Activated naive CD8-positive, alpha-beta T cell treated with anti-CD3 and anti-CD28 coated beads, Interleukin-2, amount 50 U/mL, for 24 hours (primary cell): ENCODE measurements at regions not wholly inside any gene's neighbourhood (a gene's known extent, or its start where the extent isn't known, plus 50 kb on each side); places are given as distances from the start of the nearest gene placed in this dataset.
A peak's percentile ranks its signal among the peaks of the same experiment; 100 is the strongest.

Source experiments
- ATAC-seq: fragments of 150-1000 bp; cut with Tn5 transposase; one replicate; pipeline ENCODE4 v1.10.0; 2021
- DNase-seq: peaks from one replicate; pipeline ENCODE4 v3.0.0; 2021
- H3K27ac Mint-ChIP-seq: one replicate; pipeline ENCODE4 v1.8.0; 2021; ENCODE audit warnings: mild to moderate bottlenecking, mixed read lengths
- H3K27me3 Mint-ChIP-seq: one replicate; pipeline ENCODE4 v1.8.0; 2021; ENCODE audit warnings: mixed read lengths
- H3K36me3 Mint-ChIP-seq: one replicate; pipeline ENCODE4 v1.8.0; 2021; ENCODE audit warnings: low read depth, mixed read lengths
- H3K4me1 Mint-ChIP-seq: one replicate; pipeline ENCODE4 v1.8.0; 2021; ENCODE audit warnings: mixed read lengths
- H3K4me3 Mint-ChIP-seq: one replicate; pipeline ENCODE4 v1.8.0; 2021; ENCODE audit warnings: mild to moderate bottlenecking, moderate library complexity, mixed read lengths
- H3K9me3 Mint-ChIP-seq: one replicate; pipeline ENCODE4 v1.8.0; 2021; ENCODE audit warnings: mixed read lengths

DNA sequence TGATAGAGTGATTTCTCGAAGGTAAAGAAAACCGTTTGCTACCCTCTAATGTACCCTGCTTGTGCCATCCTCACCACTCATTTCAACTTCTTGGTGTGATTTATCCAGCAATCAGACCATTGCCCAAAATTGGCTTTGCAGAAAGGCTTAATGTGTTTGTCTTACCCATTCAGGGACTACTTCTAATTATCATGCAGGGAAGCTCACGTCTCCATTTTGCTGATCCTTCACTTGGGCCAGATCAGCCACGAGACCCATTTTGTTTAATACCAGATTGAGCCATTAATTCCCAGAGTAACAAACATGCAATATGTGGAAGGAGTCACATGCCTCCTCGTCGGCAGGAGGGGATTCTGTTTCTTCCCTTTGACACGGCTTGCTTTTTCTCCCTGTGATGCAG lies 51.1 kb upstream of the CRY1 start:
- Mint-ChIP-seq H3K36me3 (no peaks in the 10 kb centered on the region), H3K27me3 (no peaks in the 10 kb centered on the region), H3K4me1 (no peaks in the 10 kb centered on the region), H3K9me3 (no peaks in the 10 kb centered on the region), H3K27ac (no peak overlapping the region), H3K4me3 (no peak overlapping the region)
- DNase-seq (no peak), ATAC-seq (no peak)

DNA sequence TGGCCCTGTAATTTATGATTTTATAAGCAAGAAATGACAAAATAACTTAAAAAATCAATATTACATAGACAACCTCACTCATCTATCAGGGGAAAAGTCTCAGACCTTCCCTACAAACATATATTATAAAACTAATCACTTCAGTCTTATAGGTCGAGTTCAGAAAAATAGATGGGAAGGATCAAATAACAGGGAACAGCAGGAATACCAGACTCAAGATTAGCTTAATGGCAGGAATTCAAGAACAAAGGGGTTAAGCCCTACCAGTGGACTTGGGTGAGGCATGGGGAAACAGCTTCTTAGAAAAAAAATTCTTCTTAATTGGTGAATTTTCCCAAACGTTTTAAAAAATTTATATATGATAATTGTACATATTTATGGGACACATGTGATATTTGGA lies 51.6 kb upstream of the CRY1 start:
- ATAC-seq, result no peak
- H3K4me3 Mint-ChIP-seq, result no peak overlapping the region
- DNase-seq, result no peak
- no peaks in the 10 kb centered on the region for H3K27me3 Mint-ChIP-seq
- no peaks in the 10 kb centered on the region for H3K4me1 Mint-ChIP-seq
- no peak overlapping the region for H3K27ac Mint-ChIP-seq
- no peaks in the 10 kb centered on the region for H3K9me3 Mint-ChIP-seq
- H3K36me3 Mint-ChIP-seq, result no peaks in the 10 kb centered on the region

DNA sequence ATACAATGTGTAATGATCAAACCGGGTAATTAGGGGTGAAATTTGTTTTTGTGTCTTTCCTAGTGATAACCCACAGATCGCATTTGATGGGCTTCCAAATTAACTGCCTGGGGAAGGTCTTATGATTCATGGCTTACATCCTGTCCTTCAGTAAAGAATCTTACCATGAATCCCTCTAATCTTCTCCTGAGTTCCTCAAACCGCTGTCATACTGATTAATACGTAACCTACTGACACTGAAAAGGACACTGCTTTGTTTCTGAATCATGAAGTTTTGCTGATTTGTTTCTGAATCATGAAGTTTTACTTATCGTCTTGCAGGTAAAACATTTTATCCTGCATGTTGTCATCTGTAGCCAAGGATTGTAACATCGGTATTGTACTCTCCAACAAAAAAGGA lies 52.0 kb upstream of the CRY1 start:
- no peaks in the 10 kb centered on the region for H3K4me1 Mint-ChIP-seq
- H3K36me3 Mint-ChIP-seq, result no peaks in the 10 kb centered on the region
- H3K27ac Mint-ChIP-seq, result no peak overlapping the region
- ATAC-seq, result no peak
- H3K27me3 Mint-ChIP-seq, result no peaks in the 10 kb centered on the region
- DNase-seq, result no peak
- no peak overlapping the region for H3K4me3 Mint-ChIP-seq
- no peaks in the 10 kb centered on the region for H3K9me3 Mint-ChIP-seq

DNA sequence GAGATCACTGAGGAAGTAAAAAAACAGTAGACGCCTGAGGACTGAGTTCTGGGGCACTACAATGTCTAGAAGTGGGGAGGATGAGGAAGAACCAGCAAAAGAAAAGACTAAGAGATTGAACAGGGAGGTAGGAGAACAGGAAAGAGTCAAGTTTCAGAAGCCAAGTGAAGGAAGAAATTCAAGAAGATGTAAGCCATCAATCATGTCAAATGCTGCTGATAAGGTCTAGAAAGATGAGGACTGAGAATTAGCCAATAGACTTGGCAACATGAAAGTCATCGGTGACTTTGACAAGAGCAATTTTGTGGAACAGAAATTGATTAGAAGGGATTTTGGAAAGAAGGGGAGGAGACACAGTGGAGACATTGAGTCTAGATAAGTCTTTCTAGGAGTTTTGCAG lies 54.8 kb upstream of the CRY1 start:
- ATAC-seq (no peak), DNase-seq (no peak)
- H3K27ac Mint-ChIP-seq, result no peak overlapping the region
- no peaks in the 10 kb centered on the region for H3K9me3 Mint-ChIP-seq
- no peaks in the 10 kb centered on the region for H3K36me3 Mint-ChIP-seq
- H3K4me3 Mint-ChIP-seq, result no peak overlapping the region
- no peaks in the 10 kb centered on the region for H3K27me3 Mint-ChIP-seq
- no peaks in the 10 kb centered on the region for H3K4me1 Mint-ChIP-seq

DNA sequence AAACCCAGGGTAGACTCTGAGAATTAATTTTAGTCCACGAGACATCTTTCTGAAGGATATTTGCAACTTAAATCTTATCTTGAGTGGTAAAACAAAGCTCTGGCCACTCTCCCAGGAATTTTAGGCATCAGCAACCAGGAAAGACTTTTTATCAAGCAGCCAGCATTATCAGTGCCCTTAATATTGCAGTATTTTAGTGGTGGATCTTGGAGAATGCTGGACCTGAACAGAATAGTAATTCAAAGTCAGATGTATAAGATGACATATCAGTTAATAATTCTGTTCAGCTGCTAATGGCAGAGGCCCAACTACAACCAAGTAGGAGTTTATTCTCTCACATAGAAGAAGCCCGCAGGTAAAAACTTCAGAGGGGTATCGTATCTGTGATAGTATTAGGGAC lies 59.0 kb upstream of the CRY1 start:
- ATAC-seq (no peak), DNase-seq (no peak)
- Mint-ChIP-seq H3K9me3 (no peaks in the 10 kb centered on the region), H3K36me3 (no peaks in the 10 kb centered on the region), H3K4me1 (no peaks in the 10 kb centered on the region), H3K27me3 (peaks cover 5% of the 10 kb centered on the region), H3K27ac (no peak overlapping the region), H3K4me3 (no peak overlapping the region)

DNA sequence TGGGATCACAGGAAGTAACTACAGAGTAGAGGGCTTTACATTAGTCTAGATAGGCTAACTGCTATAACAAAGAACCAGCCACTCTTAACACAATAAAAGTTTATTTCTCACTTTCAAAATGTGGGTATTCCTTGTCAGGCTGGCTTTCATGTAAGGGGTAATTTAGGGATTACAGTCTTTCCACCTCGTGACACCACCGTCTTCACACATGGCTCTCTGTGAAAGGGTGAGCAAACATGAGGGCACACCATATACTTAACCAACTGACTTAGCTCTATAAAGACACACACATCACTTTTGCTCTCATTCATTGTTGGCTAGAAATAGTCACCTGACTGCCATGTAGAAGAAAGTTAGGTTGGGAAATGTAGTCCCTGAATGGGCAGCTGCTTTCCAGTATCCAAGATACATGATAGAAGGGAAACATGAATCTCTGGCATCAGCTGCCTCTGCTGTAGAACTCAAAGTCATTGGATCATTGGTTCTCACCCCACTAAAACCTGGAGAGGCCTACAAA lies 66.1 kb upstream of the CRY1 start:
- DNase-seq (no peak), ATAC-seq (no peak)
- Mint-ChIP-seq H3K27me3 (peaks cover 27% of the 10 kb centered on the region), H3K27ac (no peak overlapping the region), H3K4me1 (no peaks in the 10 kb centered on the region), H3K36me3 (no peaks in the 10 kb centered on the region), H3K4me3 (no peak overlapping the region), H3K9me3 (no peaks in the 10 kb centered on the region)

DNA sequence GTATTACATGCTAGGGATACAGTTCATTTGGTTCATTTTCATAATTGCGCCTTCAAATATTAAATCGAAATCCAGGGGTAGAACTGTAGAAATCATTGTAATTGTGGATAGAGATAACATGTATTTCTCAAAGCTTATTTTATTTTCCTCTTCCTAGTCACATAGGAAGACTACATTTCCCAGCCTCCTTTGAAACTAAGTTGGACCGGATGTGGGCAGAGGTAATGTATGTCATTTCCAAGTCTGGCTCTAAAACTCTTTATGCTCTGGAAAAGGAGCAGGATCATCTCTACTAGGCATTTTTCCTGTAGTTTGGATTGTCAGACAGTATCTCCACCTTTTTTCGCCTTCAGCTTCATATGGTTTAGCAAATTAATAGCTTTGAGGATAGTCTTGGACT lies 70.1 kb upstream of the CRY1 start:
- peaks cover 2% of the 10 kb centered on the region for H3K4me1 Mint-ChIP-seq
- no peaks in the 10 kb centered on the region for H3K36me3 Mint-ChIP-seq
- H3K27ac Mint-ChIP-seq, result no peak overlapping the region
- H3K9me3 Mint-ChIP-seq, result no peaks in the 10 kb centered on the region
- H3K27me3 Mint-ChIP-seq, result peaks cover 17% of the 10 kb centered on the region
- ATAC-seq (no peak), DNase-seq (no peak)
- H3K4me3 Mint-ChIP-seq, result no peak overlapping the region

DNA sequence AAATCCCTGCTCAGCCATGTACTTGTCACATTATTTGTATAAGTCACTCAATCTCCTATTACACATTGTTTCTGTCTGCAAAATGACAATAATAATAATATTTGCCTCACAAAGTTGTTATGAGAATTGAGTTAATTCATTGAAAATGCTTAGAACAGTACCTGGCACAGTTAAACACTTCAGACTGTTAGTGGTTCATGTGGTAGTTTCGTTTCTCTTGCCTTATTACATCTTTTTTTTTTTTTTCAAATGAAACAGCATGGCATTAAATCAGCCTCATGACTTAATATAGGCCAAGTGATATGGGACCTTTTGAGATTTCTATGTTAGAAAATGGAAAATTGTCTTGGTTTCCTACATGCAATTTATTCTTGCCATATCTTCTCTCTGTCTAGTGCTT lies 71.0 kb upstream of the CRY1 start:
- DNase-seq (no peak), ATAC-seq (no peak)
- Mint-ChIP-seq H3K9me3 (no peaks in the 10 kb centered on the region), H3K4me1 (peaks cover 2% of the 10 kb centered on the region), H3K27ac (no peak overlapping the region), H3K4me3 (no peak overlapping the region), H3K36me3 (no peaks in the 10 kb centered on the region), H3K27me3 (peaks cover 14% of the 10 kb centered on the region)

DNA sequence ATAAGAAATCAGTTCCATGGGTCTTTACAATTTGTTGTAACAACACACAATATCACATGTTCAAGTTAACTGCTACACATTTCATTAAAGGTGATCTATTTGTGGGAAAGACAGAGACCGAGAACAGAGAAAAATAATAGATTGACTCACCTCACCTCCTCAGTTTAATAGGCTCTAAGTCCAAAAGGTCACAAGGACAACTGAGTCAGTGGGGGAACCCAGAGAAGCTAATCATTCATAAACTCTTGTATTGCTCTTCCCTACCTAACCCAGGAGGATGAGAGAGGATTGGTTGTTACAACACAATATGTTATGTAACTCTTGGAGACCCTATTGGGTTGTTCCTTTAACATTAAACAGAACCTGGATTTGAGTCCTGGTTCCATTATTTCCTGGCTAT lies 72.2 kb upstream of the CRY1 start:
- Mint-ChIP-seq H3K27ac (no peak overlapping the region), H3K36me3 (no peaks in the 10 kb centered on the region), H3K4me1 (peaks cover 2% of the 10 kb centered on the region), H3K27me3 (peaks cover 11% of the 10 kb centered on the region), H3K9me3 (no peaks in the 10 kb centered on the region), H3K4me3 (no peak overlapping the region)
- DNase-seq (no peak), ATAC-seq (peak; percentile 80)

DNA sequence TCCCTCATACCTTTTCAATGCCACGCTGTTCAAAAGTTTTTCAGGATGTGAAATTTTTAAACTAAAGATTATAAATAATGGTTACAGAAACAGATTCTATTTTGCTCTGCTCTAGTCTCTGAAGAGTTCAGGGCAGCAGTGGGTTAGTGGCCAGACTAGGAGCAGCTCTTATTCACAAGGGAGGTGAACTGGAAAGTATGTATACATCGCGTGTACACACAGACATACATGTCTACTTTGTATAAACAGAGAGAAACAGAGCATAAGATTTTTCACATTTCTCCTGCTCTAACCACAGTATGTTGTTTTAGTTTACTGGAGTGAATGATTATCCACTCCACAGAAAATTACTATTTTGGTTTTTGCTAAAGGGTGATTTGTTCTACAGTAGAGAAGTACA lies 74.4 kb upstream of the CRY1 start:
- Mint-ChIP-seq H3K4me1 (peaks cover 2% of the 10 kb centered on the region), H3K27ac (no peak overlapping the region), H3K36me3 (no peaks in the 10 kb centered on the region), H3K27me3 (no peaks in the 10 kb centered on the region), H3K9me3 (no peaks in the 10 kb centered on the region), H3K4me3 (no peak overlapping the region)
- ATAC-seq (no peak), DNase-seq (no peak)

DNA sequence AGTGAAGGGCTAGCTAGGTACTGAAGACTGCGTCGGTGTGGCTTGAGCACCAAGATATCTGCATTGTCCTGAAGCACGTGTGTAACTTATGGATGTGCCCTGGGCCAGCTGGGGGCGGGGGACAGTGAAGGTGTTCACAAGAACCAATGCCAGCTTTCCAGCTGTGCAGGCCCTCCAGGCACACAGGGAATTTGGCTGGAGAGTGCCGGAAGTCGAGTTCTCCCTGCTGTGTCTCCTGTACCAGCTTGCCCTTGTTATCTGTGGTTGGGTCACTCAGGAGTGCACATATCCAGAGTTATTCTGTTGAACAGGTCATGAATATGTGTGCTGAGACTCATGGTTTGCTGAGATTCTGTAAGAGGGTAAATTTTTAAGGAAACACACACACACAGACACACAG lies 75.9 kb upstream of the CRY1 start:
- Mint-ChIP-seq H3K4me3 (no peak overlapping the region), H3K36me3 (no peaks in the 10 kb centered on the region), H3K27me3 (no peaks in the 10 kb centered on the region), H3K27ac (no peak overlapping the region), H3K9me3 (no peaks in the 10 kb centered on the region), H3K4me1 (peaks cover 2% of the 10 kb centered on the region)
- DNase-seq (no peak), ATAC-seq (no peak)

DNA sequence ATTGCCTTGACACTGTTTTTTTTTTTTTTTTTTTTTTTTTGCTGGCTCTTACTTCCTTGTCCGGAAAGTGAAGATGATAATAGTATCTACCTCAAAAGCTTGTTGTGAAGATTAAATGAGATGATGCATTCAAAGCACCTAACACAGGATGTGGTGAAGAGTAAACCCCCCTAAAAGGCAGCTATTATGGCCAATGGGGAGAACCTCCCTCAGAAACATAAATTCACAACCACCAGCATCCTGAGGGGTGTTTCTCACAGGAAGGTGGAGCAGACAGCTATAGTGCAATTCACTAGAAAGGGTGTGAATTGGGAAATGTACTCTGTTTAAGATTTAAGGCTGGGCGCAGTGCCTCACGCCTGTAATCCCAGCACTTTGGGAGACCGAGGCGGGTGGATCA lies 85.4 kb upstream of the CRY1 start:
- Mint-ChIP-seq H3K4me1 (peaks cover 16% of the 10 kb centered on the region), H3K4me3 (no peak overlapping the region), H3K36me3 (no peaks in the 10 kb centered on the region), H3K27ac (no peak overlapping the region), H3K9me3 (no peaks in the 10 kb centered on the region), H3K27me3 (no peaks in the 10 kb centered on the region)
- DNase-seq (no peak), ATAC-seq (peak; percentile 52)

DNA sequence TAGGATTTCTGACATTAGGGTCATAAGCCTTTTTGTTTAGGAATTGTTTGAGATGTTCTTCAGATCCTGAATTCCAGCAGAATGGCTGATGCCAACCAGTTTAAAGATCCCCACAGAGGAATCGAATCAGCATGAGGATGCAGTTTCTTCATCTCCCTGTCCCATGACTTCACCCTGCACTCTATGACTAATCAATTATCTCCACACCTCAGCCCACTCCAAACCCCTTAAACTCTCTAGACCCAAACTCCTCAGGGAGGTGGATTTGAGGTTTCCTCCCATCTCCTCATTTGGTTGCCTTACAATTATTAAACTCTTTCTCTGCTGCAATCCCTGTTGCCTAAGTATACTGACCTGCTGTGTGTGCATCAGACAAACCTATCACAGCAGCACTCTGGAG lies 86.5 kb upstream of the CRY1 start:
- Mint-ChIP-seq H3K27me3 (no peaks in the 10 kb centered on the region), H3K36me3 (no peaks in the 10 kb centered on the region), H3K9me3 (no peaks in the 10 kb centered on the region), H3K4me3 (no peak overlapping the region), H3K27ac (no peak overlapping the region), H3K4me1 (peaks cover 16% of the 10 kb centered on the region)
- peak; percentile 65 for ATAC-seq
- no peak for DNase-seq

DNA sequence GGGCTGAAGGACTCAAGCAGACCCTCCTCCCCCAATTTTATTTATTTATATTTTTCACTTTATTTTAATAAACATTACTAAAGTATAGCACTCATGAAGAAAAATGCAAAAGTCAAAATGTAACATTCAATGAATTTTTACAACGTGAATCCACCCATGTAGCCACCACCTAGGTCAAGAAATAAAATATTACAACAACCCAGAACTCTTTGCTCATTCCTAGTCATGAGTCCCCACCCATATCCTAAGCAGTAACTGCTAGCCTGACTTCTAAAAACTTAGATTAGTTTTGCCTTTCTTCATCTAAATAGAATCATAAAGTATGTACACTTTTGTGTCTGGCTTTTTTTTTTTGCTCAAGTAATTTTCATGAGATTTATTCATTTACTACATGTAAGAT lies 86.9 kb upstream of the CRY1 start:
- Mint-ChIP-seq H3K36me3 (no peaks in the 10 kb centered on the region), H3K27ac (no peak overlapping the region), H3K4me1 (peaks cover 16% of the 10 kb centered on the region), H3K4me3 (no peak overlapping the region), H3K9me3 (no peaks in the 10 kb centered on the region), H3K27me3 (no peaks in the 10 kb centered on the region)
- no peak for DNase-seq
- no peak for ATAC-seq

DNA sequence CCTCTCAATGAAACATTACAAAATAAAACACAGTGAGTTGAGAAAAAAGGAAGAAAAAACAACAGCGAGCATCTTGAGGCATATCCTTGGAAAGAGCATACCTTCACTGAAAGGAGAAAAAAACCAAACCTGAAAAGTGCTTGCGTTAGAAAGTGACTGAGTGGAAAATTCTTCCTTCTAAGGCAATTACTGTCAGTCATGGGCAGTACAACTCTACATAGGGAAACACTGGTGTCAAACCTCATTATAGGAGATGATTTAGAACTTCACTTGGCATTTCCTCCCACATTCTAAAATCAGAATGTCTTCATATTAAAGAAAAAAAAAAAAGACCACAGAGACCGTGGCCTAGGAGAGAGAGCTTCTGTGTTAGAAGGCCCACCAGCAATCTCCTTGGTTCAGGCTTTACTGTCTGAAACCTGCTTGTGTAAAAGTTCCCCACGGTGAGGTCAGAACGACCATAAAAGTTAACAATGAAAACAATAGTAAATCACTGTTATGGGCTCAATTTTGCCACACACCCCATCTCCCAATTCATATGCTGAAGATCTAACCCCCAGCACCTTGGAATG lies 91.1 kb upstream of the CRY1 start:
- Mint-ChIP-seq H3K27me3 (peaks cover 7% of the 10 kb centered on the region), H3K27ac (no peak overlapping the region), H3K4me1 (peaks cover 6% of the 10 kb centered on the region), H3K36me3 (no peaks in the 10 kb centered on the region), H3K4me3 (no peak overlapping the region), H3K9me3 (no peaks in the 10 kb centered on the region)
- DNase-seq, result no peak
- ATAC-seq, result no peak

DNA sequence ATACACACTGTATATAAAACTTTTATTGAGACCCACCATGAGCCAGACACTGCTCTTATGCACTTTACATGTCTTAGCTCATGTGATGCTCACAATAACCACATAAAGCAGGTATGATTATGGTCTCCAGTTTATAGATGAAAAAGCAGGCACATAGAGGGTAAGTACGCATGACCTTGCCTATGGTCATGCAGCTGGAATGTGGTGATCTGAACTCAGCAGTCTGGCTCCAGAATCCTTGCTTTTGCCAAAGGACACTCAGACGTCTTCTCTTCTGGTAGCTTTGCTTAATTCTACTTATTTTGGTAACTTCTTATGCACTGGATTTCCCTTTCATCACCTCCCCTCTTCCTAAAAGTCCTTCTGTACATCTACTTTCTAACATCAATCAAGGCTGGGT lies 103.3 kb upstream of the CRY1 start:
- H3K27ac Mint-ChIP-seq, result no peak overlapping the region
- ATAC-seq (no peak), DNase-seq (no peak)
- H3K36me3 Mint-ChIP-seq, result no peaks in the 10 kb centered on the region
- peaks cover 6% of the 10 kb centered on the region for H3K27me3 Mint-ChIP-seq
- H3K9me3 Mint-ChIP-seq, result peaks cover 4% of the 10 kb centered on the region
- H3K4me3 Mint-ChIP-seq, result no peak overlapping the region
- H3K4me1 Mint-ChIP-seq, result peaks cover 2% of the 10 kb centered on the region
